KOPT-K1 (cell line): ENCODE measurements at regions not wholly inside any gene's neighbourhood (a gene's known extent, or its start where the extent isn't known, plus 50 kb on each side); places are given as distances from the start of the nearest gene placed in this dataset.

ENCODE experiments used
- H3K27ac ChIP-seq: fragments of 200-600 bp; sonication (generic); 2 replicates; pipeline ENCODE4 v1.5.1; 2016; ENCODE audit warnings: antibody characterized with exemption, mild to moderate bottlenecking, low read depth, low read length; ENCODE audit not compliant: poor library complexity, severe bottlenecking
- H3K36me3 ChIP-seq: fragments of 200-600 bp; sonication (generic); 2 replicates; pipeline ENCODE4 v1.5.1; 2017; ENCODE audit warnings: antibody characterized with exemption, mild to moderate bottlenecking, low read length, moderate library complexity; ENCODE audit not compliant: insufficient read depth
- H3K9me3 ChIP-seq: fragments of 200-600 bp; sonication (generic); 2 replicates; pipeline ENCODE4 v1.5.1; 2017; ENCODE audit warnings: antibody characterized with exemption, low read length, mild to moderate bottlenecking; ENCODE audit not compliant: insufficient read depth, poor library complexity, severe bottlenecking

DNA sequence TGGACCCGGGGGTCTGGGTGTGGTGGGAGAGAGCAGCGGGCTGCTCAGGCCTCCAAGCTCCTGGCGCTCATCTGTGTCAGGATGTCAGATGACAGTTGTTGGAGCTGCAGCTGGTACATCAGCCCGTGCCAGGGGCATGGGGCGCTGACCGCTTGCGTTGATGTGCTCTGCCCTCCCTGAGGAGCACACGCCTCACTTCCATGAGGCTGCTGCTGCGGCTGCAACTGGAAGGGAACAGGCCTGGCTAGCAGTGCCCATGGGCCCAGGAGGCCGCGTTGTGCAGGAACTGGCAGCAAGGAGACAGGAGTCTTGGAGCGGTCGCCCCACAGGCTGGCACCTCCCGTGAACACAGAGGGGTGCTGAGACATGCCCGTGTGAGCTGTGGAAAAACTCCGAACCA is 361.3 kb upstream of the MKI67 start:
- Histone ChIP-seq H3K36me3 (no peaks in the 10 kb centered on the region), H3K9me3 (no peaks in the 10 kb centered on the region), H3K27ac (no peak overlapping the region)

- H3K36me3 ChIP-seq = no peaks in the 10 kb centered on the region
- no peaks in the 10 kb centered on the region for H3K9me3 ChIP-seq
- no peak overlapping the region for H3K27ac ChIP-seq
These were observed 363.4 kb upstream of the MKI67 start for GRCh38 chr10:128489324-128490247.

GRCh38 chr10:128491686-128492085 is 365.5 kb upstream of the MKI67 start:
- no peak overlapping the region for H3K27ac ChIP-seq
- H3K36me3 ChIP-seq = no peaks in the 10 kb centered on the region
- H3K9me3 ChIP-seq = no peaks in the 10 kb centered on the region

DNA sequence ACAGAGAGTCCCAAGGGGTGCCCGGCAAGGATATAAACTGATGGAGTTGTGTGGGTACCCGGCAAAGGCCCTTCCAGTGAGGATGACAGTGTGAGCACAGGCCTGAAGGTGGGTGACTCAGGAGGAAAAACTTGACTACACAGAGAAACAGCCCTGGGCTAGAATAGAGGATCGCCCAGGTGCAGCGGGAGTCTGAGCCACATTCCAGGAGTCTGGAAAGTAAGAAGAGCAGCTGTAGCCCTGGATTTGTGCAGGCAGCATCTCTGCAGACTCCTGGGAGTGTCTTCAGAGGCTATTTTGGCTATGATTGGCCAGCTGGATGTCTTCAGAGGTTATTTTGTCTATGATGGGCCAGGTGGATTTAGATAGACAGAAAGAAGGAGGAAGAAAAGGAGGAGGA is 367.6 kb upstream of the MKI67 start:
- no peak overlapping the region for H3K27ac ChIP-seq
- H3K36me3 ChIP-seq = no peaks in the 10 kb centered on the region
- no peaks in the 10 kb centered on the region for H3K9me3 ChIP-seq

DNA sequence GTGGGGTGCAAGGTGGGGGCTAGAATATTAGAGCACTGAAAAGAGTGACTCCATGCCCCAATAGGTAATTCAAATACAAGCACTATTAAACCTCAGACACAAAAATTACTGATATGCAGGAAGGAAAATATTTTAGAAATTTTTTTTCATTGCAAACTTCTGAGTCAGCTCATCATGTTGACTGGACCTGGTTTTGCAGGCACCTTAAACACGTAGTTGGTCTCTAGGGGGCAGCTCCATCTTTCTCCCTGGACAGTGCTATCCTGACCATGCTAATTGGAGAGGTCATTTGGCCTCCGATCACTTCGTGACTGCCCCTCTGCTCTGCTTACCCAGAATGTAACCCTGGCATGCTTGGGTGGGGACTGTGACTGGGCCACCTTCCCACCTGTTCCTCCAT is 368.4 kb upstream of the MKI67 start:
- Histone ChIP-seq H3K27ac (no peak overlapping the region), H3K9me3 (no peaks in the 10 kb centered on the region), H3K36me3 (no peaks in the 10 kb centered on the region)

DNA sequence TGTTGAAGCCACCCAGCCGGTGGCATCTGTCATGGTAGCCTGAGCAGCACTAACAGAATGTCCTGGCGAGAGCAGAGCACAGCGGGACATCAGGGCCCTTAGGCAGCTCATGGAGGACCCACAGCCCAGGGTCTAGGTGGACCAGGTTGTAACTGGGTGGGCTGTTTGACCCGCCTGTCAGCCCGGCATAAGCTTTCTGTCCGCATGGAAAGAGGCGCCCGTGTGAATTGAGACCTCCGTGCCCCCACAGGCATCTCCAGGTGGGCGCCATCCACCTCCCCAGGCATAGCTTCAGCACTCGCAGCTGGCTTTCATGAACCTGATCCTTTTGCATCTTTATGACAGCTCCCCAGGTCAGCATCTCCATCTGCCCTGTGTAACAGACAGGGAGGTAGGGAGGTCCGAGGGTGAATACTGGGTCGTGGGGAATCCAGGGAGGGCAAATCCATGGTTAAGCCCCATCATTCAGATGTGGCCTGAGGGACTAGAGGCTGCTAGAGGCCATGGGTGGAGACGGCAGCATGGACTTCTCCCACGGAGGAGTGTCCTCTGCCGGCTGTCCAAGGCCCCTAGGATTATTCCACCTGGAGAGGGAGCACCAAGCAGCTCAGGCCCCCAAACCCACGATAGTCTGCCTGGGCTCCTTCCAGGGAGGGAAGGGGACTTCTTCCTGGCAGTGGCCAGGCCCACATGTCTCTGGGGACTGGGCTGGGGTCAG is 371.6 kb upstream of the MKI67 start:
- H3K9me3 ChIP-seq = no peaks in the 10 kb centered on the region
- no peak overlapping the region for H3K27ac ChIP-seq
- H3K36me3 ChIP-seq = no peaks in the 10 kb centered on the region

DNA sequence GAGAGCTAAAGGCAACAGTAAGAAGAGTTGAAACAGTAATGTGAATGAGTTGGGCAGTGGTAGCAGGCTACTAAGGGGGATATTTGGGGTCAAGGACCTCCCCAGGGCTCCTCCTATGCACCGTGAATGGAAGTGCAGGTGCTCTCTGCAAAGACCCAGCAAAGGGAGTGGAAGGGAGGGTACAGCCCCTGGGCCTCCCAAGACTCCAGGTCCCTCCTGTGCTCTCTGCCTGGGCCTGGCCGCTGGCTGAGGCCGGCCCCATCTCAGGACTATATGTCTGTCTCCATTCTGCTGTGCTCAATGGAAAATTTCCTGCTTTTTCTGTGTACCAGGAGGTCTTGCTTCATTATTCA is 372.1 kb upstream of the MKI67 start:
- Histone ChIP-seq H3K9me3 (no peaks in the 10 kb centered on the region), H3K27ac (no peak overlapping the region), H3K36me3 (no peaks in the 10 kb centered on the region)

- H3K9me3 ChIP-seq = no peaks in the 10 kb centered on the region
- no peak overlapping the region for H3K27ac ChIP-seq
- H3K36me3 ChIP-seq = no peaks in the 10 kb centered on the region
These were observed 372.5 kb upstream of the MKI67 start for GRCh38 chr10:128498746-128499145.

GRCh38 chr10:128499486-128499885 is 373.3 kb upstream of the MKI67 start:
- Histone ChIP-seq H3K36me3 (no peaks in the 10 kb centered on the region), H3K27ac (no peak overlapping the region), H3K9me3 (no peaks in the 10 kb centered on the region)

- Histone ChIP-seq H3K9me3 (no peaks in the 10 kb centered on the region), H3K36me3 (no peaks in the 10 kb centered on the region), H3K27ac (no peak overlapping the region)
These were observed 373.7 kb upstream of the MKI67 start for GRCh38 chr10:128499956-128500355.

DNA sequence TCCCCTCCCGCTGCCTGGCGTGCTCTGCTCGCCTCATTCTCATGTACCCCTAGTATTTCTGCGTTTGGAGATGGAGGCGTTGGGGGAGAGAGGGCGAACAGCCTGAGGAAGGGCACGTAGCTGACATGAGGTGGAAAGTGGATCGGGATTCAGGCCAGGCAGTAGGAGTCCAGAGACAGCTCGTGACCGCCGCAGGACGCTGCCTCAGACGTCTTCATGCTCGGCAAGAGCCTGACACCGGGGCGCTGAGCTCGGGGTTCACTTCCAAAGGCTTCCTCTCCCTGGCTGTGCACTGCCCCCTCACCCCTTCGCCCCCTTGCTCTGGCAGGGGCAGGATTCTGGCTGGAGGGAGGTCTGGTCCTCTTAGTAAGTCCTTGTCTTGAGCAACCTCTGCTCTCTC is 374.4 kb upstream of the MKI67 start:
- Histone ChIP-seq H3K9me3 (no peaks in the 10 kb centered on the region), H3K36me3 (no peaks in the 10 kb centered on the region), H3K27ac (no peak overlapping the region)

GRCh38 chr10:128505346-128505745 is 379.1 kb upstream of the MKI67 start:
- Histone ChIP-seq H3K9me3 (no peaks in the 10 kb centered on the region), H3K27ac (no peak overlapping the region)

DNA sequence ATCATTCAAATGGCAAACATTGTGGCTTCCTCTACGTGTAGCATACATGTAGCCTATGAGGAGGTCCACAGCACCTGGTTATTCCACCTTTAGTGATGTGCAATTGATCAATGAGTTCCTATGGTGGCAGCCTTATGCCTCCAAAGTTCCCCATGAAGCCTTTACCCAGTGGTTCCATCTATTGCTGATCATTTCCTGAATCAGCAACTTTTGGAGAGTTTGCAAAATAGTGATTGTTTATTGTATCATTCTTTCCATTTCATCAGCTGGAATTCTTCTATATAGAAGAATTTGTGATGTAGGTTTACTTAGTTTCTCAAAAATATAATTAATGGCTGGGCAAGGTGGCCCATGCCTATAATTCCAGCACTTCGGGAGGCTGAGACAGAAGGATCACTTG is 380.2 kb upstream of the MKI67 start:
- Histone ChIP-seq H3K36me3 (no peaks in the 10 kb centered on the region), H3K9me3 (no peaks in the 10 kb centered on the region), H3K27ac (no peak overlapping the region)

More at GRCh38 chr10:128505346-128505745, 379.1 kb upstream of the MKI67 start:
- no peaks in the 10 kb centered on the region for H3K36me3 ChIP-seq

- Histone ChIP-seq H3K36me3 (no peaks in the 10 kb centered on the region), H3K27ac (no peak overlapping the region), H3K9me3 (no peaks in the 10 kb centered on the region)
These were observed 380.8 kb upstream of the MKI67 start for GRCh38 chr10:128507066-128507465.

- Histone ChIP-seq H3K27ac (no peak overlapping the region), H3K9me3 (no peaks in the 10 kb centered on the region), H3K36me3 (no peaks in the 10 kb centered on the region)
These were observed 385.1 kb upstream of the MKI67 start for GRCh38 chr10:128511284-128511683.

DNA sequence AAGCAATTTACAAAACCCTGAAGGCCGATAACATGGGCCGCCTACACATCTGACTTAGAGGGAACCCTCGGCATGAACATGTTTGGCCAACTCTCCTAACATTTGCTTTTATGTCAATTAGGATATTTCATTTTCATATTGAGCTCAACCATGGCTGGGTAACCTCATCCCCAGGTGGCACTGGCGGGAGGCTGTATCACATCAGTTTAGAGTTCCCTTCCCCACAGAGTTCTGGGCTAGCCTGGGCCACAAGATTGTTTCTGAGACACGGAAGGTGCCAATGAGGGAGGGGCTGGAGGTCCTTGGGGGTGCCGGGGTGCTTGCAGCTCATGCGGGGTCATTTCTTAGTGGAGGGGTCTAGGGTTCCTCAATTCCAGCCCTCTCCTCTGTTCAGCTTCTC is 386.5 kb upstream of the MKI67 start:
- no peak overlapping the region for H3K27ac ChIP-seq
- H3K36me3 ChIP-seq = no peaks in the 10 kb centered on the region
- H3K9me3 ChIP-seq = no peaks in the 10 kb centered on the region
